OCI-LY3 (cell line): ENCODE measurements at regions not wholly inside any gene's neighbourhood (a gene's known extent, or its start where the extent isn't known, plus 50 kb on each side); places are given as distances from the start of the nearest gene placed in this dataset.

Source experiments
- H2AFZ ChIP-seq: fragments of 200-600, 300-600 bp; shearing (Covaris generic); 2 replicates; pipeline ENCODE4 v1.6.0; 2014; ENCODE audit warnings: antibody characterized with exemption, low read depth, low read length
- H3K27ac ChIP-seq: fragments of 200-600, 300-600 bp; sonication (generic); 2 replicates; pipeline ENCODE4 v1.5.1; 2014; ENCODE audit warnings: mild to moderate bottlenecking, low read length, moderate library complexity, mixed read lengths
- H3K27me3 ChIP-seq: fragments of 200-600, 300-600 bp; sonication (generic); 2 replicates; pipeline ENCODE4 v1.6.1; 2014; ENCODE audit warnings: low read depth, low read length, mixed read lengths
- H3K36me3 ChIP-seq: fragments of 200-600, 300-600 bp; sonication (generic); replicated peaks from 2 replicates; pipeline ENCODE3; 2014; ENCODE audit warnings: low read depth, low read length, mixed read lengths
- H3K4me1 ChIP-seq: fragments of 300-600, 200-600 bp; sonication (generic); 2 replicates; pipeline ENCODE4 v1.6.1; 2014; ENCODE audit warnings: low read length, mixed read lengths
- H3K4me2 ChIP-seq: fragments of 200-600, 300-600 bp; sonication (generic); 2 replicates; pipeline ENCODE4 v1.6.1; 2014; ENCODE audit warnings: low read length, mixed read lengths
- H3K4me3 ChIP-seq: fragments of 300-600, 200-600 bp; sonication (generic); 2 replicates; pipeline ENCODE4 v1.5.1; 2014; ENCODE audit warnings: antibody characterized with exemption, mild to moderate bottlenecking, low read length, moderate library complexity
- H3K79me2 ChIP-seq: fragments of 300-600, 200-600 bp; shearing (Covaris generic); 2 replicates; pipeline ENCODE4 v1.6.1; 2014; ENCODE audit warnings: mild to moderate bottlenecking, low read length, mixed read lengths
- H3K9ac ChIP-seq: fragments of 300-600, 200-600 bp; shearing (Covaris generic); 2 replicates; pipeline ENCODE4 v1.6.0; 2014; ENCODE audit warnings: mild to moderate bottlenecking, low read length, moderate library complexity
- H3K9me3 ChIP-seq: fragments of 200-600, 300-600 bp; shearing (Covaris generic); 2 replicates; pipeline ENCODE4 v1.6.1; 2014; ENCODE audit warnings: low read length, mixed read lengths; ENCODE audit not compliant: insufficient read depth
- H4K20me1 ChIP-seq: fragments of 200-600, 300-600 bp; sonication (generic); 2 replicates; pipeline ENCODE4 v1.6.1; 2016; ENCODE audit warnings: low read length, mixed read lengths; ENCODE audit not compliant: insufficient read depth
- CTCF ChIP-seq: fragments of 200-600, 300-600 bp; sonication (generic); IDR thresholded peaks from 2 replicates; pipeline ENCODE4 v1.5.1; 2014; ENCODE audit warnings: antibody characterized with exemption, low read length, low read depth
- EZH2phosphoT487 ChIP-seq: fragments of 200-600 bp; shearing (Covaris generic); IDR thresholded peaks from 2 replicates; pipeline ENCODE4 v1.6.1; 2018; ENCODE audit warnings: antibody characterized with exemption, mixed run types, low read depth

GRCh38 chr11:28962502-28962901 lies 854.3 kb downstream of the METTL15 start:
- no peaks in the 10 kb centered on the region for H3K79me2 ChIP-seq
- H3K4me2 ChIP-seq = no peak overlapping the region
- H3K4me1 ChIP-seq = peaks cover 21% of the 10 kb centered on the region
- H3K4me3 ChIP-seq = no peak overlapping the region
- no peak overlapping the region for H3K9ac ChIP-seq
- H3K27me3 ChIP-seq = no peaks in the 10 kb centered on the region
- no peak overlapping the region for H3K27ac ChIP-seq
- H4K20me1 ChIP-seq = no peaks in the 10 kb centered on the region
- H3K9me3 ChIP-seq = no peaks in the 10 kb centered on the region
- TF ChIP-seq EZH2phosphoT487 (no peak), CTCF (no peak)
- no peaks in the 10 kb centered on the region for H3K36me3 ChIP-seq
- H2AFZ ChIP-seq = no peak overlapping the region

DNA sequence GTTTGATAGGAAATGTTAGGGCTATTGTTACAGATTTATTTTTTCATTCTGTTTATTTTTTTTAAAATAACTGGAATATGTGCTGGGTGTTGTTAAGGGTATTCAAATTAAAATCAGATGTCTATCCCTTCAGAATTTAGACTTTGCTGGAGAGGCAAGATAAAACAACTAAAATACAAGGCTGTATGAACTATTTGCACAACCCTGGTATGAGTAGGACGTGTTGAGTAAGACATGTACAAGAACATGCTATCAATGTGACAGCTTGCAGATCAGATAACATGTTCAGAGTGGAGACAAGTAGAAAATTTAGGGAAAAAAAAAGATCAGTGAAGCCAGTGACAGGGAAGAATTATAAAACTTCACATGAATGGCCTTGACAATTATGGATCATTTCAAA lies 853.5 kb downstream of the METTL15 start:
- Histone ChIP-seq H4K20me1 (no peaks in the 10 kb centered on the region), H2AFZ (no peak overlapping the region)

DNA sequence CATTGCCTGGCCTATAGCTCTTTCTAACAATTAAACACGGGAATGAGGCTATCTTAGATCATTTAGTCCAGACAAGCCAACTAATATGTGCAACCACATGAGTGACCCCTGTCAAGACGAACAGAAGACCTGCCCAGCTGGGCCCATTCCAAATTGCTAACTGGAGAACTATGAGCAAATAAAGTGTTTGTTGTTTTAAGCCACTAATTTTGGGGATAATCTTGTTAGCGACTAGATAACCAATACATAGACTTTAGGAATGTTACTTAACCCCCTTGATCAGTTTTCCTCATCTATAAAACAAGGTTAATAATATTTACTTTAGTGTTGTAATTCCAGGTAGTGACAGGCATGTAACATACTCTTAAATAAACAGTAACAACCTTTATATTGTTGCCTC lies 848.3 kb downstream of the METTL15 start:
- no peak overlapping the region for H3K4me2 ChIP-seq
- H3K27ac ChIP-seq = no peak overlapping the region
- no peaks in the 10 kb centered on the region for H3K4me1 ChIP-seq
- no peaks in the 10 kb centered on the region for H3K27me3 ChIP-seq
- H2AFZ ChIP-seq = no peak overlapping the region
- no peaks in the 10 kb centered on the region for H3K79me2 ChIP-seq
- no peaks in the 10 kb centered on the region for H4K20me1 ChIP-seq
- no peaks in the 10 kb centered on the region for H3K9me3 ChIP-seq
- TF ChIP-seq CTCF = no peak
- no peak for TF ChIP-seq EZH2phosphoT487
- H3K9ac ChIP-seq = no peak overlapping the region
- H3K36me3 ChIP-seq = no peaks in the 10 kb centered on the region
- H3K4me3 ChIP-seq = no peak overlapping the region

More for the DNA sequence above, 853.5 kb downstream of the METTL15 start:
- H3K36me3 ChIP-seq = no peaks in the 10 kb centered on the region
- no peak overlapping the region for H3K4me3 ChIP-seq
- no peak overlapping the region for H3K27ac ChIP-seq
- TF ChIP-seq EZH2phosphoT487 (no peak), CTCF (no peak)
- no peak overlapping the region for H3K4me2 ChIP-seq
- H3K9me3 ChIP-seq = no peaks in the 10 kb centered on the region
- H3K9ac ChIP-seq = no peak overlapping the region
- no peaks in the 10 kb centered on the region for H3K27me3 ChIP-seq
- no peaks in the 10 kb centered on the region for H3K79me2 ChIP-seq
- peaks cover 21% of the 10 kb centered on the region for H3K4me1 ChIP-seq

DNA sequence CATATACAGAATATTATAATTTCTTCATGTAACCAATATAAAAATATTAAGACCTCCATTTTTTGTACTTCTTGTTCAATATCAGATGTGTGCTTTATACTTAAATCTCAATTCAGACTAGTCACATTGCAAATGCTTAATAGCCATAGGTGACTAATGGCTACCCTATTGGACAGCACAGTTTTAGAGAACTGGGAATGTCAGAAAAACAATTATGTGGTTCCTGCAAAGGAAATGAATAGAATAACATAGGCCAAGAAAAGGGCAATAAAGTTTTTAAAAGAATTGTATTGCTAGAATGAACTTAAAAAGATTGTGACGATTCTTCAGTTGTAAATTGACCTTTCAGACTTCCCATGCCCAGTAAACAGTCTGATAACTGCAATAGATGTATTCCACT lies 843.0 kb downstream of the METTL15 start:
- TF ChIP-seq CTCF = no peak
- TF ChIP-seq EZH2phosphoT487 = no peak
- Histone ChIP-seq H3K27me3 (no peaks in the 10 kb centered on the region), H3K9me3 (no peaks in the 10 kb centered on the region), H3K9ac (no peak overlapping the region), H4K20me1 (no peaks in the 10 kb centered on the region), H3K4me3 (no peak overlapping the region), H3K79me2 (no peaks in the 10 kb centered on the region), H3K4me1 (no peaks in the 10 kb centered on the region), H3K27ac (no peak overlapping the region), H2AFZ (no peak overlapping the region), H3K36me3 (no peaks in the 10 kb centered on the region), H3K4me2 (no peak overlapping the region)
